SU-DHL-6 (cell line): ENCODE measurements at regions not wholly inside any gene's neighbourhood (a gene's known extent, or its start where the extent isn't known, plus 50 kb on each side); places are given as distances from the start of the nearest gene placed in this dataset.

Source experiments
- H2AFZ ChIP-seq: fragments of 200-600 bp; sonication (generic); 2 replicates; pipeline ENCODE4 v1.6.1; 2014; ENCODE audit warnings: low read depth, mild to moderate bottlenecking, moderate library complexity, mixed read lengths, antibody characterized with exemption, low read length; ENCODE audit not compliant: severe bottlenecking
- H3F3A ChIP-seq: fragments of 200-600 bp; shearing (Covaris generic); 2 replicates; pipeline ENCODE4 v1.6.0; 2016; ENCODE audit warnings: antibody characterized with exemption, mild to moderate bottlenecking; ENCODE audit not compliant: insufficient read depth
- H3K27ac ChIP-seq: fragments of 200-600 bp; sonication (generic); 2 replicates; pipeline ENCODE4 v1.5.1; 2016; ENCODE audit warnings: low read depth, mild to moderate bottlenecking, low read length, moderate library complexity, mixed read lengths
- H3K27me3 ChIP-seq: fragments of 200-600 bp; sonication (generic), shearing (Covaris generic); 2 replicates; pipeline ENCODE4 v1.6.0; 2014; ENCODE audit warnings: mild to moderate bottlenecking, low read length
- H3K36me3 ChIP-seq: fragments of 200-600 bp; sonication (generic); 2 replicates; pipeline ENCODE4 v1.6.1; 2014; ENCODE audit warnings: mild to moderate bottlenecking, low read length, mixed read lengths
- H3K4me2 ChIP-seq: fragments of 300-600, 200-600 bp; shearing (Covaris generic), sonication (generic); 2 replicates; pipeline ENCODE4 v1.6.0; 2014; ENCODE audit warnings: low read length, low read depth, mild to moderate bottlenecking; ENCODE audit not compliant: poor library complexity, severe bottlenecking
- H3K4me3 ChIP-seq: fragments of 200-600 bp; sonication (generic); 2 replicates; pipeline ENCODE4 v1.5.1; 2014; ENCODE audit warnings: antibody characterized with exemption, low read length, mild to moderate bottlenecking, mixed read lengths; ENCODE audit not compliant: insufficient read depth, poor library complexity, severe bottlenecking
- H3K79me2 ChIP-seq: fragments of 200-600 bp; sonication (generic); 2 replicates; pipeline ENCODE4 v1.6.1; 2014; ENCODE audit warnings: mild to moderate bottlenecking, low read length, moderate library complexity; ENCODE audit not compliant: insufficient read depth
- H3K9ac ChIP-seq: fragments of 200-600 bp; sonication (generic); 2 replicates; pipeline ENCODE4 v1.7.0; 2014; ENCODE audit warnings: mild to moderate bottlenecking, low read length
- H3K9me2 ChIP-seq: fragments of 200-600 bp; sonication (generic); replicated peaks from 2 replicates; pipeline ENCODE4 v1.6.1; 2014; ENCODE audit warnings: low read length; ENCODE audit not compliant: insufficient read depth
- H3K9me3 ChIP-seq: fragments of 200-600 bp; sonication (generic); 2 replicates; pipeline ENCODE4 v1.6.1; 2014; ENCODE audit warnings: low read length, mixed read lengths; ENCODE audit not compliant: insufficient read depth
- H4K20me1 ChIP-seq: fragments of 200-600 bp; sonication (generic); 2 replicates; pipeline ENCODE4 v1.6.1; 2014; ENCODE audit warnings: low read depth, mild to moderate bottlenecking, antibody characterized with exemption, low read length, moderate library complexity, mixed read lengths
- EZH2phosphoT487 ChIP-seq: fragments of 200-600 bp; sonication (generic), shearing (Covaris generic); conservative IDR thresholded peaks from 2 replicates; pipeline ENCODE4 v1.6.1; 2018; ENCODE audit warnings: mild to moderate bottlenecking, antibody characterized with exemption, low read length, moderate library complexity, mixed read lengths
- TF ChIP-seq, protein P1 (sequence below): fragments of 200-600 bp; sonication (generic); IDR thresholded peaks from one replicate; pipeline ENCODE4 v1.5.1; 2017; ENCODE audit warnings: antibody characterized with exemption, mild to moderate bottlenecking, low read length, moderate library complexity; ENCODE audit not compliant: insufficient read depth, poor library complexity, severe bottlenecking

- no peaks in the 10 kb centered on the region for H3K9me2 ChIP-seq
- no peaks in the 10 kb centered on the region for H3K27me3 ChIP-seq
- H3F3A ChIP-seq: no peaks in the 10 kb centered on the region
- H3K79me2 ChIP-seq: no peaks in the 10 kb centered on the region
- TF ChIP-seq EZH2phosphoT487: no peak
- TF ChIP-seq, protein P1, sequence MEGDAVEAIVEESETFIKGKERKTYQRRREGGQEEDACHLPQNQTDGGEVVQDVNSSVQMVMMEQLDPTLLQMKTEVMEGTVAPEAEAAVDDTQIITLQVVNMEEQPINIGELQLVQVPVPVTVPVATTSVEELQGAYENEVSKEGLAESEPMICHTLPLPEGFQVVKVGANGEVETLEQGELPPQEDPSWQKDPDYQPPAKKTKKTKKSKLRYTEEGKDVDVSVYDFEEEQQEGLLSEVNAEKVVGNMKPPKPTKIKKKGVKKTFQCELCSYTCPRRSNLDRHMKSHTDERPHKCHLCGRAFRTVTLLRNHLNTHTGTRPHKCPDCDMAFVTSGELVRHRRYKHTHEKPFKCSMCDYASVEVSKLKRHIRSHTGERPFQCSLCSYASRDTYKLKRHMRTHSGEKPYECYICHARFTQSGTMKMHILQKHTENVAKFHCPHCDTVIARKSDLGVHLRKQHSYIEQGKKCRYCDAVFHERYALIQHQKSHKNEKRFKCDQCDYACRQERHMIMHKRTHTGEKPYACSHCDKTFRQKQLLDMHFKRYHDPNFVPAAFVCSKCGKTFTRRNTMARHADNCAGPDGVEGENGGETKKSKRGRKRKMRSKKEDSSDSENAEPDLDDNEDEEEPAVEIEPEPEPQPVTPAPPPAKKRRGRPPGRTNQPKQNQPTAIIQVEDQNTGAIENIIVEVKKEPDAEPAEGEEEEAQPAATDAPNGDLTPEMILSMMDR: no peak
- H2AFZ ChIP-seq: no peak overlapping the region
- no peak overlapping the region for H3K4me3 ChIP-seq
- no peaks in the 10 kb centered on the region for H3K36me3 ChIP-seq
- H4K20me1 ChIP-seq: no peaks in the 10 kb centered on the region
- no peak overlapping the region for H3K4me2 ChIP-seq
- H3K27ac ChIP-seq: no peak overlapping the region
- H3K9ac ChIP-seq: no peak overlapping the region
- H3K9me3 ChIP-seq: no peaks in the 10 kb centered on the region
Observed at GRCh38 chr1:189084811-189085210, 1392.9 kb downstream of the BRINP3 start.

- TF ChIP-seq EZH2phosphoT487: no peak
- TF ChIP-seq, protein P1: no peak
- H3K9ac ChIP-seq: no peak overlapping the region
- H2AFZ ChIP-seq: no peak overlapping the region
- no peaks in the 10 kb centered on the region for H3K36me3 ChIP-seq
- H3K79me2 ChIP-seq: no peaks in the 10 kb centered on the region
- H3K4me3 ChIP-seq: no peak overlapping the region
- H3K4me2 ChIP-seq: no peak overlapping the region
- H3F3A ChIP-seq: no peaks in the 10 kb centered on the region
- no peaks in the 10 kb centered on the region for H3K27me3 ChIP-seq
- no peaks in the 10 kb centered on the region for H4K20me1 ChIP-seq
- no peaks in the 10 kb centered on the region for H3K9me2 ChIP-seq
- H3K27ac ChIP-seq: no peak overlapping the region
- no peaks in the 10 kb centered on the region for H3K9me3 ChIP-seq
Observed at GRCh38 chr1:189103956-189104355, 1373.7 kb downstream of the BRINP3 start.

GRCh38 chr1:189117072-189117770, 1360.4 kb downstream of the BRINP3 start:
- Histone ChIP-seq H3K79me2 (no peaks in the 10 kb centered on the region), H3F3A (no peaks in the 10 kb centered on the region), H2AFZ (peak overlapping the region; percentile 40), H3K36me3 (no peaks in the 10 kb centered on the region), H3K4me2 (no peak overlapping the region), H3K9ac (no peak overlapping the region), H3K27me3 (no peaks in the 10 kb centered on the region), H3K9me3 (no peaks in the 10 kb centered on the region), H3K27ac (no peak overlapping the region), H3K4me3 (no peak overlapping the region), H3K9me2 (no peaks in the 10 kb centered on the region), H4K20me1 (no peaks in the 10 kb centered on the region)
- TF ChIP-seq EZH2phosphoT487: no peak
- TF ChIP-seq, protein P1: no peak
